Epithelial cell of esophagus (primary cell): ENCODE measurements at regions not wholly inside any gene's neighbourhood (a gene's known extent, or its start where the extent isn't known, plus 50 kb on each side); places are given as distances from the start of the nearest gene placed in this dataset.

Experiments used
- DNase-seq: peaks from one replicate; pipeline ENCODE4 v3.0.0; 2010; ENCODE audit warnings: low read depth
- H3K4me3 ChIP-seq: 2 replicates; pipeline ENCODE4 v1.5.1; 2011; ENCODE audit warnings: mild to moderate bottlenecking, low read length, control low read depth
- TF ChIP-seq, protein P1 (sequence below): IDR thresholded peaks from 2 replicates; pipeline ENCODE4 v1.5.1; 2011; ENCODE audit warnings: low read depth, mild to moderate bottlenecking, low read length, control low read depth, inconsistent platforms; ENCODE audit not compliant: insufficient read depth; ENCODE audit errors: missing control alignments

DNA sequence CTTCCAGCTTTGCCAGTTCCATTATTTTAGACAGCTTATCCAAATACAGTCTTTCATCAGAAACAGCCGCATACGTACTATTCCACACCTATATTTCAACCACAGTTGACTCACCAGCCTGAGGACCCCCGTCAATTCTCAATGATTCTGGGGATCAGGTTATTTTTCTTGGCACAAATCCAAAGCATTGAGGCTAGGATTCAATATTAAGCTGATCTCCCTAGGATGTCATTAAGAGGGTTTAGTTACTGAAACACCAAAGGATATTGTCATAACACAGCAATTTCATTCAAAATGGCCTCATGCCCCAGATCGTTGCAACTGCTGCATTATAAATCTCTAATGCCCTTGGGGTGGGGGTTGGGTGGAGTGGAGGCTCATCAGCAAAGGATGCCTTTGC lies 214.6 kb downstream of the PTEN start:
- TF ChIP-seq, protein P1, sequence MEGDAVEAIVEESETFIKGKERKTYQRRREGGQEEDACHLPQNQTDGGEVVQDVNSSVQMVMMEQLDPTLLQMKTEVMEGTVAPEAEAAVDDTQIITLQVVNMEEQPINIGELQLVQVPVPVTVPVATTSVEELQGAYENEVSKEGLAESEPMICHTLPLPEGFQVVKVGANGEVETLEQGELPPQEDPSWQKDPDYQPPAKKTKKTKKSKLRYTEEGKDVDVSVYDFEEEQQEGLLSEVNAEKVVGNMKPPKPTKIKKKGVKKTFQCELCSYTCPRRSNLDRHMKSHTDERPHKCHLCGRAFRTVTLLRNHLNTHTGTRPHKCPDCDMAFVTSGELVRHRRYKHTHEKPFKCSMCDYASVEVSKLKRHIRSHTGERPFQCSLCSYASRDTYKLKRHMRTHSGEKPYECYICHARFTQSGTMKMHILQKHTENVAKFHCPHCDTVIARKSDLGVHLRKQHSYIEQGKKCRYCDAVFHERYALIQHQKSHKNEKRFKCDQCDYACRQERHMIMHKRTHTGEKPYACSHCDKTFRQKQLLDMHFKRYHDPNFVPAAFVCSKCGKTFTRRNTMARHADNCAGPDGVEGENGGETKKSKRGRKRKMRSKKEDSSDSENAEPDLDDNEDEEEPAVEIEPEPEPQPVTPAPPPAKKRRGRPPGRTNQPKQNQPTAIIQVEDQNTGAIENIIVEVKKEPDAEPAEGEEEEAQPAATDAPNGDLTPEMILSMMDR = no peak
- no peak for DNase-seq
- no peak overlapping the region for H3K4me3 ChIP-seq

DNA sequence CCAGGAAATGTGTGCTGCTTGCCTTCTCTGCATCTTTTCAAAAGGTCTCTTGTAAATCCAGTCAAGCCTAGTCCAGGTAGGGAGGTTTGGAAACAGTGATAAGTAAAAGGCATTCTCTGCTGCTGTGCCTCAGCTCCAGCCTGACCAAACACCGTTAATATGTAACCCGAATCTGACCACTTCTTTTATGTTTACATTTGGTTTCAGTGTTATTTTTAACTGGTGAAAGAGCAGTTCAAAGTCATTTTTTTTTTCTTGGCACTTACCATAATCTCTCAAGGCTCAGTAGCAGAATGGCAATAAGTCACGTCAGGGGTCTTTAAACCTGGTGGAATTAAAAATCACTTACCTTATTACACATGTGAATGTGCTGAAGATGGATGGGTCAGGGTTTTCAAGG lies 216.8 kb downstream of the PTEN start:
- DNase-seq = no peak
- no peak overlapping the region for H3K4me3 ChIP-seq
- TF ChIP-seq, protein P1 = no peak

DNA sequence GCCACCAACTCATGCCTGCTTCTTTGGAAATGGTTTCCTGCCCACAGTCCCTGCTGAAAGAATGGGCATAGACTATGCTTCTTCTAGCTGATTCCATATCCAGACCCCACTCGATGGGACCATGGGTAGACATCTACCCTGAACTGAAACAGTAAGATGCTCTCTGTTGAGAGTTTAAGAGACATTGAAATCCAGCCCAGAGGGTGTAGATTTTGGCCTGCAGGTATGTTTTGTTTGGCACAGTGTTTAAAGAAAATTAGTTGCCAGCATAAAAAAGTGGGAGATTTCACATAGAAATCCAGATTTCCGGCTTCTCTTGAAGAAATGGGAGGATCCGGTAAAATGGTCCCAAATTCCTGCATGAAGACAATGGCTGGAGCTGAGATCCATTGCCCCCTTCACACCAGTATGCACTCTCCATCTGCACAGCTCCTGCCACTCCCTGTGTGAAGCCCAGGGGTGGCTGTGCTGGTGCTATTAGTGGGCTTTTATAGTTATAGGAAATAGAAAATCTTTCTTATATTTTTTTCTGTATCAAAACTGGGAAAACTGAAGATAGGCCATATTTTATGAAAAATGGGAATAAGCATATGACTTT lies 218.1 kb downstream of the PTEN start:
- no peak for DNase-seq
- TF ChIP-seq, protein P1 = no peak
- no peak overlapping the region for H3K4me3 ChIP-seq

DNA sequence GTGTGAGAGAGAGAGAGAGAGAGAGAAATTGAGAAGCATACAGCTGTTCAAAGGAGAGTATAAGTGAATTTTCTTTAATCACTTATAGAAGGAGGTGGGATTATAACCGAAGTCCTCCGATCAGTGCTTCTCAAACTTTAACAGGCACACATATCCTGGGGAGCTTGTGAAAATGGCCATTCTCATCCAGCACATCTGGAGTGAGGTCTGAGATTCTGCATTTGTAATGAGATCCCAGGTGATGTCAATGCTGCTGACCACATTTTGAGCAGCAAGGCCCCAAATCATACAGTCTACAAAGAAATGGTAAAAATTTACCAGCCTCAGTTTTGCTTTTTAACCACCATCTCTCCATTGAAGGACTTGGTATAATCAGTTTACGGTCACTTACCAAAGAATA lies 219.0 kb downstream of the PTEN start:
- TF ChIP-seq, protein P1 = no peak
- no peak overlapping the region for H3K4me3 ChIP-seq

DNA sequence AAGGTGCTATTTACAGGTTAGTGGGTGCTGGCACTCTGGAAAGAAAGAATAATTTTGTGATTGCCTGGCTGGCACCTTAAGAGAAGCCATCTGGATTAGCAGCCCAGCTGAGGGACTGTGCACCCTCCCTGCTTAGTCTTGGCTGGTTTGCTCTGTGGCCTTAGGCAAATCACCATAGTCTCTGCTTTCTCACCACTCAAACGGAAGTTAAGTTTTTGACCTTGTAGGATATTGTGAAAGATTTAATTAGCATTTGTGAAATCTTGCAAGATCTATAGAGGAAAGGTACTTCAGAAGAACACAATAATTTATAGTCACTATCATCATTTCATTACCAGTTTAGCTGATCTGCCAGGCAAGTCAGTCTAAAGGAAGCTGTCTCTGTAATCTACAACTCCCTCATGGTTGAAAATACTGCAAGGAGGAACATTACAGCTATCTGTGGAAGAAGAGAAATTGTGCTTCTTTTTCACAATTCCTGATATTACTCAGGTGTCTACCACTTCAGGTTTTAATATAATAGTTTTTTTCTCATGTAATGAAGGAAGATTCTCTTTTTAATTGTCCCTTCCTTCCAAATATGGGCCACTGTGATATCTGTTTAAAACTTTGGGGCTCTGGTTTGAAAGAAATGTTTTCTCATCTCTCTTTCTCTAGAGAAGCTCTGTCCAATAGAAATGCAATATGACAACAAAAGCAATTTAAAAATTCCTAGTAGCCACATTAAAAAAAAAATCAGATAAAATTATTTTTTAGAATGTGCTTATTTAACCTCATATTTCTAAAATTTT lies 219.6 kb downstream of the PTEN start:
- H3K4me3 ChIP-seq = no peak overlapping the region
- TF ChIP-seq, protein P1 = no peak
- peak; percentile 64 for DNase-seq

More for the DNA sequence above, 219.0 kb downstream of the PTEN start:
- no peak for DNase-seq

DNA sequence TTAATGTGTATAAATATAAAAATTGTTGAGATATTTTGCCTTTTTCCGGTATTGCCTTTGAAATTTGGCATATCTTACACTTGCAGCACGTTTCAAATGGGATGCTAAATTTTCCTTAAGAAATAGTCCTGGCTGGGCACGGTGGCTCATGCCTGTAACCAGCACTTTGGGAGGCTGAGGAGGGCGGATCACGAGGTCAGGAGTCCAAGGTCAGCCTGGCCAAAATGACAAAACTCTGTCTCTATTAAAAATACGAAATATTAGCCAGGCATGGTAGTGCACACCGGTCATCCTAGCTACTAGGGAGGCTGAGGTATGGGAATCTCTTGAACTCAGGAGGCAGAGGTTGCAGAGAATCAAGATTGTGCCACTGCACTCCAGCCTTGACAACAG lies 220.2 kb downstream of the PTEN start:
- TF ChIP-seq, protein P1 = no peak
- no peak for DNase-seq
- H3K4me3 ChIP-seq = no peak overlapping the region
